Transverse colon (tissue), 4 donors: ENCODE measurements at regions not wholly inside any gene's neighbourhood (a gene's known extent, or its start where the extent isn't known, plus 50 kb on each side); places are given as distances from the start of the nearest gene placed in this dataset.

Experiments
- DNase-seq: peaks from one replicate; pipeline ENCODE4 v3.0.0-alpha.2; 2019
- H3K27ac ChIP-seq, 4 donors: fragments of 200-600 bp; sonication (generic); 2 replicates each; pipeline ENCODE4 v1.5.1; 2016 to 2018; ENCODE audit warnings: inconsistent platforms in 4 of 4
- H3K27me3 ChIP-seq: fragments of 200-600 bp; sonication (generic); 2 replicates; pipeline ENCODE4 v1.5.1; 2017; ENCODE audit warnings: inconsistent platforms
- H3K36me3 ChIP-seq, 4 donors: fragments of 200-600 bp; sonication (generic); 2 replicates each; pipeline ENCODE4 v1.5.1; 2017 to 2019; ENCODE audit warnings: inconsistent platforms in 4 of 4
- H3K4me1 ChIP-seq, 4 donors: fragments of 200-600 bp; sonication (generic); 2 replicates each; pipeline ENCODE4 v1.5.1; 2017 to 2020; ENCODE audit warnings: inconsistent platforms in 4 of 4
- H3K4me3 ChIP-seq, 4 donors: fragments of 200-600 bp; sonication (generic); 1 replicate in 1 of 4; 2 replicates in 3 of 4; pipeline versions ENCODE4 v1.5.1 to v1.6.1; 2017 to 2019; ENCODE audit warnings: inconsistent platforms in 4 of 4
- H3K9me3 ChIP-seq, 2 donors: fragments of 200-600 bp; sonication (generic); 2 replicates each; pipeline ENCODE4 v1.5.1; 2017 to 2019; ENCODE audit warnings: inconsistent platforms in 2 of 2
- EP300 ChIP-seq: sonication (generic); formaldehyde crosslinking; IDR thresholded peaks from one replicate; pipeline ENCODE4 v1.6.1; 2017; ENCODE audit warnings: antibody characterized with exemption, low read depth
- POLR2A ChIP-seq: fragments of 450-650 bp; IDR thresholded peaks from one replicate; pipeline ENCODE4 v1.6.1; 2016; ENCODE audit warnings: antibody characterized with exemption, mild to moderate bottlenecking, moderate library complexity
- POLR2AphosphoS5 ChIP-seq, 3 donors: sonication (generic); formaldehyde crosslinking; IDR thresholded peaks; one replicate each; pipeline ENCODE4 v1.6.1; 2016; ENCODE audit warnings: antibody characterized with exemption in 3 of 3
- WGBS, 2 donors: methylation state at CpG; one replicate each; pipeline ENCODE4 v1.1.5; 2018; ENCODE audit warnings: low coverage in 1 of 2; 5-methylcytosine and 5-hydroxymethylcytosine counted together
- in situ Hi-C, 4 donors: fragments of 200-750 bp; cut with MboI; loops; one replicate each; pipeline versions ENCODE4 v1.15.0 to v1.15.1; 2017; ENCODE audit warnings: low sequenced_read_pairs in 3 of 4, low pct_ligation_motif_present in 1 of 4, low pct_unique_long_range_greater_than_20kb in 1 of 4
- intact Hi-C: fragments of 100-400 bp; cut with DNase I; formaldehyde crosslinking; loops from one replicate; pipeline ENCODE4 v1.15.1; 2023; ENCODE audit warnings: low total_unique reads
- TF ChIP-seq, protein P1 (sequence below), 5 experiments: fragments of 200-600 bp in 3 of 5; fragments of 450-650 bp in 2 of 5; sonication (generic) in 3 of 5; IDR thresholded peaks; 1 replicate in 2 of 5; 2 replicates in 3 of 5; pipeline ENCODE4 v1.5.1; 2016 to 2017; ENCODE audit warnings: antibody characterized with exemption in 5 of 5, inconsistent platforms in 3 of 5, mild to moderate bottlenecking in 2 of 5, moderate library complexity in 1 of 5

DNA sequence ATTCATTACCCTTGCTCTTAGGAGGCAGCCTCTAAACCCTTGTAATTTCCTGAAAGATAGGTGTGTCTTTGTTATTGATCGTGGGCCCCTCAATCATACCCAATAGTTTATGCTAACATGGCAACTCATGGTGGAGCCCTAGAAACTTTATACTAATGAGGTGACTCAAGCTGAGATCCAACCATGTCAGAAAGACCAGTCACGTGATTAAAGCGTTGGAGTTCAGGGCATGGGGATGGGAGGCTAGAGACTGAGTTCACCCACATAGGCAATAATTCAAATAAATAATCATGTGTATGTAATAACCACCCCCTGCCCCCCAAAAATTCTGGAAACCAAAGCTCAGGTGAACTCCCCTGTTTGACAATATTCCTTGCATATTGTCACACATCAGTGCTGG is 99.5 kb upstream of the TUSC7 start:
- H3K27ac ChIP-seq, result no peak overlapping the region
- intact Hi-C loops, result no loop called here
- DNase-seq, result no peak
- TF ChIP-seq POLR2A (no peak), POLR2AphosphoS5 (IDR thresholded peaks at IDR 0.05) (no peak), EP300 (no peak)
- TF ChIP-seq, protein P1, sequence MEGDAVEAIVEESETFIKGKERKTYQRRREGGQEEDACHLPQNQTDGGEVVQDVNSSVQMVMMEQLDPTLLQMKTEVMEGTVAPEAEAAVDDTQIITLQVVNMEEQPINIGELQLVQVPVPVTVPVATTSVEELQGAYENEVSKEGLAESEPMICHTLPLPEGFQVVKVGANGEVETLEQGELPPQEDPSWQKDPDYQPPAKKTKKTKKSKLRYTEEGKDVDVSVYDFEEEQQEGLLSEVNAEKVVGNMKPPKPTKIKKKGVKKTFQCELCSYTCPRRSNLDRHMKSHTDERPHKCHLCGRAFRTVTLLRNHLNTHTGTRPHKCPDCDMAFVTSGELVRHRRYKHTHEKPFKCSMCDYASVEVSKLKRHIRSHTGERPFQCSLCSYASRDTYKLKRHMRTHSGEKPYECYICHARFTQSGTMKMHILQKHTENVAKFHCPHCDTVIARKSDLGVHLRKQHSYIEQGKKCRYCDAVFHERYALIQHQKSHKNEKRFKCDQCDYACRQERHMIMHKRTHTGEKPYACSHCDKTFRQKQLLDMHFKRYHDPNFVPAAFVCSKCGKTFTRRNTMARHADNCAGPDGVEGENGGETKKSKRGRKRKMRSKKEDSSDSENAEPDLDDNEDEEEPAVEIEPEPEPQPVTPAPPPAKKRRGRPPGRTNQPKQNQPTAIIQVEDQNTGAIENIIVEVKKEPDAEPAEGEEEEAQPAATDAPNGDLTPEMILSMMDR (IDR thresholded peaks at IDR 0.05), result no peak
- no peaks in the 10 kb centered on the region for H3K27me3 ChIP-seq
- in situ Hi-C loops, result no loop called here
- WGBS, 2 donors, result 80 to 90% methylated on average over 1 to 3 of the region's 3 CpGs
- H3K4me3 ChIP-seq, result no peak overlapping the region
- no peaks in the 10 kb centered on the region for H3K4me1 ChIP-seq
- no peaks in the 10 kb centered on the region for H3K36me3 ChIP-seq
- H3K9me3 ChIP-seq, result no peaks in the 10 kb centered on the region

DNA sequence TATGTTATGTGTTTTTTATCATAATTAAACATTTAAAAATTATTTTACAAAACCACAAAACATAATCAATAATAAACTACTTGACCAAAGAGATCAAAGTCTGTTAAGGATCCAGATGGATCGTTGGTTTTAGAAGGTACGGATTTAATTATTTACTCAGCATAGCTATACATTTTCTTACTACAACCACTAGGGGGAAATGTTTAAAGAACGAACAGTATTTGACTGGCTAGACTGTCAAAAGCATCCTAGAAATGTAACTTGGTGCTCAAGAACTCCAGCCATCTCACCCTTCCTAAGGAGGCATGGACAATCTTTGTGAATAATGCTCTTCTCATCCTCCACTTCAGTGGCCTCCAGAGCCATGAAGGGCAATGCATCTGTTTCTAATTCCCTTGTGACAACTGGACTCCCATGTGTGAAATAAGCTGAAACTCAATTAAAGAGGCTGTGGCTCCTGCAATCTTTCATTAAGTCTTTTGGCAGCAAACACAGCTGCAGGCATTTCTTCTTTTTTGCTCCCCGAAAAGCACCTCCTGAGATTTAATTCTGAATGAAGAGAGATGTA is 94.7 kb upstream of the TUSC7 start:
- TF ChIP-seq POLR2A, result no peak
- TF ChIP-seq, protein P1 (IDR thresholded peaks at IDR 0.05), result peak in 1 of 5 experiments; percentile 25
- TF ChIP-seq POLR2AphosphoS5 (IDR thresholded peaks at IDR 0.05), result no peak
- no peak for TF ChIP-seq EP300
- 31 to 46% methylated on average over 4 of the region's 4 CpGs for WGBS, 2 donors
- no peak for DNase-seq
- no peaks in the 10 kb centered on the region for H3K27me3 ChIP-seq
- H3K4me1 ChIP-seq, result no peaks in the 10 kb centered on the region
- H3K36me3 ChIP-seq, result no peaks in the 10 kb centered on the region
- no peak overlapping the region for H3K27ac ChIP-seq
- in situ Hi-C loops, result no loop called here
- H3K4me3 ChIP-seq, result no peak overlapping the region
- H3K9me3 ChIP-seq, result no peaks in the 10 kb centered on the region
- intact Hi-C loops, result no loop called here

DNA sequence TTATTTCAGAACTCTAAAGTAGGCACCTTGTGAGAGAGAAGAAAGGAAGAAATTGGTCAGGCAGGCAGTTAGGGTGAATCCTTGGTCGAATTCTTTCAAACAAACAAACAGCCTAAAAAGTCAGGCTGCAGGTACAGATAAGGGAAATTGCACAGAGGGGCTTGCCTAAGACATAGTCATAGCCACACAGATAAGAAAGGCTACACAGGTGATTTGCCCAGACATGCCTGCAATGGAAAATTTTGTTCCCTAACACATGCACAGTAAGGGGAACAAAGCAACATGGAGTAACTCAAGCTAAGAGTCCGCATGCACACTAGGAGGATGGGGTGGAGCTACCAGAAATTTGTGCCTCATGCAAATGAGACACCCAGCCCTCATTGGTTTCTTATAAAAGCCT is 91.4 kb upstream of the TUSC7 start:
- WGBS, 2 donors, result 68 to 79% methylated on average over 2 of the region's 2 CpGs
- in situ Hi-C loops, result no loop called here
- H3K9me3 ChIP-seq, result no peaks in the 10 kb centered on the region

DNA sequence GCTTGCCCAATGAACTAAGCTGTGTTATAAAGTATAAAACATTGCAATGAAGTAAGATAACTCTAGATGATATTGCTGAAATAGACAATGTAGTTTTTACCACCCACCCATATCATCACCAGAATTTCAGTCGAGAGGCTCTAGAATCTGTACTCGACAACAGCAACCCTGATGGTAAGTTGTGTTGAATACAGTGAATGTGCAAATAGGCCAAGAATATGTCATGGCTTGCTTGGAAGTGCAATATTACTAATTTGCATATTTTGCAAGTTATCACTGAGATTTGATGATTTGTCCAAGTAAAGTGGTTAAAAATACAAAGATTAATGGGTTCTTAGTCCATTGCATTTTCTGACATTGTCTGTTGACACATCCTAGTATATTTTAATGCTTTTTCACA is 90.6 kb upstream of the TUSC7 start:
- 86 to 92% methylated on average over 2 of the region's 2 CpGs for WGBS, 2 donors

More for the DNA sequence above, 91.4 kb upstream of the TUSC7 start:
- Histone ChIP-seq H3K36me3 (no peaks in the 10 kb centered on the region), H3K4me3 (no peak overlapping the region), H3K4me1 (no peaks in the 10 kb centered on the region), H3K27me3 (no peaks in the 10 kb centered on the region), H3K27ac (no peak overlapping the region)
- intact Hi-C loops, result no loop called here
- TF ChIP-seq POLR2AphosphoS5 (IDR thresholded peaks at IDR 0.05) (no peak), EP300 (no peak), POLR2A (no peak)
- TF ChIP-seq, protein P1 (IDR thresholded peaks at IDR 0.05), result no peak
- no peak for DNase-seq

More for the DNA sequence above, 90.6 kb upstream of the TUSC7 start:
- in situ Hi-C loops (no loop called here), intact Hi-C loops (no loop called here)
- Histone ChIP-seq H3K9me3 (no peaks in the 10 kb centered on the region), H3K27me3 (no peaks in the 10 kb centered on the region), H3K27ac (no peak overlapping the region), H3K4me1 (no peaks in the 10 kb centered on the region), H3K4me3 (no peak overlapping the region), H3K36me3 (no peaks in the 10 kb centered on the region)
- no peak for DNase-seq
- no peak for TF ChIP-seq POLR2AphosphoS5 (IDR thresholded peaks at IDR 0.05)
- TF ChIP-seq EP300, result no peak
- TF ChIP-seq POLR2A, result no peak
- TF ChIP-seq, protein P1 (IDR thresholded peaks at IDR 0.05), result no peak
